Right lobe of liver (tissue), 4 donors: ENCODE measurements at regions not wholly inside any gene's neighbourhood (a gene's known extent, or its start where the extent isn't known, plus 50 kb on each side); places are given as distances from the start of the nearest gene placed in this dataset.

Experiments
- CTCF ChIP-seq, 4 donors: fragments of 200-600 bp in 3 of 4; fragments of 450-650 bp in 1 of 4; IDR thresholded peaks; one replicate each; pipeline versions ENCODE4 v1.5.1 to v1.8.0; 2016 to 2022; ENCODE audit warnings: antibody characterized with exemption in 4 of 4, mild to moderate bottlenecking in 2 of 4
- POLR2A ChIP-seq: fragments of 450-650 bp; IDR thresholded peaks from one replicate; pipeline ENCODE4 v1.6.1; 2017; ENCODE audit warnings: antibody characterized with exemption, mild to moderate bottlenecking
- donor health status: DM: no; HTN: no; CAD: no.
- donor health status: DM: no; HTN: no; CAD: no.
- donor health status: DM: no; HTN: yes; CAD: no.

- no peak for TF ChIP-seq CTCF (IDR thresholded peaks at IDR 0.05)
- TF ChIP-seq POLR2A: no peak
Measured at GRCh38 chr4:41472081-41472480, 65.9 kb upstream of the LIMCH1 start.
